ENCODE measurements at regions not wholly inside any gene's neighbourhood (a gene's known extent, or its start where the extent isn't known, plus 50 kb on each side); places are given as distances from the start of the nearest gene placed in this dataset.

DNA sequence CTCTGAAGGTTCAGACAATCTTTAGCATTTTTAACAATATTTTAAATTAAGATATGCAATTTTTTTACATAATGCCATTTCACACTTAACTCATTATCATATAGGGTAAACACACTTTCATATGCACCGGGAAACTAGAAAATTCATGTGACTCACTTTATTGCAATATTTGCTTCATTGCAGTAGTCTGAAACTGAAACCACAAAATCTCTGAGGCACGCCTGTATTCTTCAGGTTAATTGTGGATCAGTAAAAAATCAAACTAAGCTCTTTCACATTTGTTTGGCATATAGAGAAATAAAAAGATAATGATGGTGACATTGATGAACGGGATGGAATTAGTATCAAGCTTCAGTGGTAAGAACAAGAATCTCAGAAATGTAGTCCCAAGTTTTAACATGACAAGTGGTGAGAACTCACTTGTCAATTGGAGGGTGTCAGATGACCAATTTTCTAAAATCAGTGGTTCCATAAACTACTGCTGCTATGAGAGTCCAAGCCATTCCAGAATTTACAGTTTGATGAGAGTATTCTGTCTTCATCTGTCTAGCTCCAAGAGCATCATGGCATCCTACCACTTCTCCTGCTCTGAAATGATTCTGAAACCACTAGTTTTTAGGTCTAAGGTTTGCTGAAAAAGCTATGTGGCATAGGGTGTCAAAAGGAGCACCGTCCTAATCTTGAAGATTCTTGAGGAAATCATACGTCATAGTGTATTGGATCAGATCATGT, 281.0 kb downstream of the PTPRC start:
- 0 out of 2 replicates have a peak overlapping the region, but pooled peaks have one; percentile 23 for H3K4me3 ChIP-seq
- no peak overlapping the region; the same call in 1 of the 2 replicates for H2AFZ ChIP-seq (ENCODE audit: control insufficient read depth, low read depth, low read length)
- ChIA-PET POLR2A (interaction anchor here (0.5 to 1.4 kb wide), 3 partner anchors 9 to 57 kb away, joined by 3 to 5 read pairs (median 3); no protein-coding TSS in a partner anchor), CTCF (interaction anchor here (0.8 to 3.9 kb wide), 3 partner anchors 25 to 323 kb away, joined by 4 to 20 read pairs (median 4); no protein-coding TSS in a partner anchor), SMC1A (ENCODE audit: uncharacterized antibody, unreplicated experiment) (interaction anchor here (0.7 to 5.7 kb wide), 17 partner anchors 8 to 484 kb away, joined by 3 to 49 read pairs (median 4); no protein-coding TSS in a partner anchor), RAD21 (ENCODE audit: unreplicated experiment) (interaction anchor here (1.1 to 6.8 kb wide), 5 partner anchors 10 to 324 kb away, joined by 3 to 85 read pairs (median 3); no protein-coding TSS in a partner anchor)
- no TSS peak for BruUV-seq (replicated peaks)
- no peak for FAIRE-seq
- ATAC-seq: peak; percentile 37
- WGBS (ENCODE audit: insufficient coverage, insufficient replicate concordance, low lambda C conversion rate, missing lambda C conversion rate): 29% methylated on average over 5 of the region's 5 CpGs
- in situ Hi-C loops (cut with MboI): no loop called here
- H3K27me3 ChIP-seq (replicated peaks in 1 of 2; ENCODE audit: control insufficient read depth in 2 of 2, insufficient read depth in 2 of 2, low read length in 1 of 2): no peaks in the 10 kb centered on the region
- intact Hi-C loops (cut with micrococcal nuclease; ENCODE audit: unreplicated experiment): no loop called here
- peaks cover 9% of the 10 kb centered on the region for H3K79me2 ChIP-seq (ENCODE audit: control insufficient read depth, insufficient read depth, low read length)
- peak overlapping the region; percentile 80 for H3K4me2 ChIP-seq (ENCODE audit: control insufficient read depth, insufficient read depth)
- DNase-seq (ENCODE audit: low read depth, low spot score): no peak
- no peak overlapping the region for H3K9ac ChIP-seq (ENCODE audit: control insufficient read depth, insufficient read depth, low read length)
- TF ChIP-seq CBFB (IDR thresholded peaks at IDR 0.05; ENCODE audit: low read depth) (0 out of 2 replicates have a peak, but pooled peaks have one; percentile 31), RUNX3 (IDR thresholded peaks at IDR 0.05; ENCODE audit: low read length) (peak; percentile 61), PKNOX1 (IDR thresholded peaks at IDR 0.05) (0 out of 2 replicates have a peak, but pooled peaks have one; percentile 13), BHLHE40 (IDR thresholded peaks at IDR 0.05; ENCODE audit: borderline replicate concordance in 1 of 2, low read depth in 2 of 2, low read length in 1 of 2) (peak; percentile 33 to 58; a peak in 3 of 4 replicates), PAX8 (IDR thresholded peaks at IDR 0.05) (no peak), NFIC (IDR thresholded peaks at IDR 0.05; ENCODE audit: low read depth, low read length) (0 out of 2 replicates have a peak, but pooled peaks have one; percentile 17), ZNF687 (IDR thresholded peaks at IDR 0.05) (no peak), WRNIP1 (IDR thresholded peaks at IDR 0.05; ENCODE audit: borderline replicate concordance, low read depth, low read length) (no peak), SREBF1 (IDR thresholded peaks at IDR 0.05; ENCODE audit: low read length) (peak; percentile 62; the same call in 1 of the 2 replicates), JUNB (IDR thresholded peaks at IDR 0.05) (peak; percentile 29), RCOR1 (conservative IDR thresholded peaks at IDR 0.05; ENCODE audit: low read depth, low read length) (no peak), ZNF217 (IDR thresholded peaks at IDR 0.05) (peak; percentile 49; the same call in 1 of the 2 replicates)
- H3K4me1 ChIP-seq (ENCODE audit: control insufficient read depth, insufficient read depth, low read length): peaks cover 20% of the 10 kb centered on the region
- H4K20me1 ChIP-seq (ENCODE audit: control insufficient read depth, insufficient read depth): no peaks in the 10 kb centered on the region
- peaks cover 2% of the 10 kb centered on the region for H3K9me3 ChIP-seq (replicated peaks; ENCODE audit: control insufficient read depth, insufficient read depth, low read length)
- no peak overlapping the region for H3K27ac ChIP-seq (ENCODE audit: control insufficient read depth, insufficient read depth)
- no peaks in the 10 kb centered on the region for H3K36me3 ChIP-seq (ENCODE audit: control insufficient read depth in 2 of 2, insufficient read depth in 2 of 2, low read length in 1 of 2)
